Fibroblast of villous mesenchyme (primary cell): ENCODE measurements at regions not wholly inside any gene's neighbourhood (a gene's known extent, or its start where the extent isn't known, plus 50 kb on each side); places are given as distances from the start of the nearest gene placed in this dataset.

ENCODE experiments used
- DNase-seq: peaks from one replicate; pipeline ENCODE4 v3.0.0-alpha.2; 2010; ENCODE audit warnings: low read depth
- H3K4me3 ChIP-seq: 2 replicates; pipeline ENCODE4 v1.5.1; 2011; ENCODE audit warnings: low read depth, mild to moderate bottlenecking, low read length
- CTCF ChIP-seq: IDR thresholded peaks from 2 replicates; pipeline ENCODE4 v1.5.1; 2012; ENCODE audit warnings: low read depth, mild to moderate bottlenecking, low read length; ENCODE audit not compliant: insufficient read depth

GRCh38 chr2:82823892-82824291 is 1635.2 kb downstream of the SUCLG1 start:
- no peak overlapping the region for H3K4me3 ChIP-seq
- DNase-seq: no peak
- no peak for TF ChIP-seq CTCF

- TF ChIP-seq CTCF: no peak
- no peak overlapping the region for H3K4me3 ChIP-seq
- DNase-seq: no peak
Measured at GRCh38 chr2:82819951-82820350, 1639.1 kb downstream of the SUCLG1 start.

GRCh38 chr2:82814146-82814545 is 1644.9 kb downstream of the SUCLG1 start:
- DNase-seq: no peak
- no peak for TF ChIP-seq CTCF
- no peak overlapping the region for H3K4me3 ChIP-seq

DNA sequence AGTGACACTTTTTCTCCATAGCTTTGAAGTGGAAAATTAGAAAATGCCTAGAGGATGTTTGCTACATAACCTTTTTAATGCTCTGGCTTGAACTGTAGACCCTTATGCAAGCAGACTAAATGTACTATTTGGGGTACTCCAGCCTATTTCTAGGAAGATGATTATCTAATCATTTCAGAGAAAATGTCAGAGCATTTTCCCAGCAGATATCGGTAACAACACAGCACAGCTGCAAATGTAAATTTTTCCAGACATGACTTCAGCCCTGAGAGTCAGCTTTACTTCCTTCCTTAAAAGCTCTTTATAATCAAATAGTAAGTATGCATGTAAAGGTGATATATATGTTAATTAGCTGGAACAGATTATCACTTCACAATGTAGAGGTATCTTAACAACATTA is 1647.1 kb downstream of the SUCLG1 start:
- H3K4me3 ChIP-seq: no peak overlapping the region
- no peak for TF ChIP-seq CTCF
- no peak for DNase-seq

GRCh38 chr2:82803307-82803706 is 1655.8 kb downstream of the SUCLG1 start:
- no peak for TF ChIP-seq CTCF
- no peak overlapping the region for H3K4me3 ChIP-seq
- no peak for DNase-seq

- no peak for TF ChIP-seq CTCF
- no peak for DNase-seq
- no peak overlapping the region for H3K4me3 ChIP-seq
Measured at GRCh38 chr2:82797469-82797868, 1661.6 kb downstream of the SUCLG1 start.

DNA sequence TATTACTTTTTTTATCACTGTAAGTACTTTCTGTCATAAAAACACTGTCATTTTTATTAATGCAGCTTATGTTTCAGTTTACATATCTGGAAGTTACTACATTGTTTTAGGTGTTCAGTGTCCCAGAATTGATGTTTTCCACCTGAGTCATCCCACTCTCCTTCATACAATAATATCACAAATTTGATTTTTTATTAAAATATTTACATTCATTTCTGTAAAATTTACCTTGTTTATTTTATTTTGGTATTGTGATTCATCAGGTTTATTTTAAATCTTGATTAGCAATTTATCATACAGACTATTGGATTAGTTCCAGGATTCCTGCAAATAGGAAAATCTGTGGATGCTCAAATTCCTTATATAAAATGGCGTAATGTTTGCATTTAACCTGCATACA is 1662.9 kb downstream of the SUCLG1 start:
- H3K4me3 ChIP-seq: no peak overlapping the region
- DNase-seq: peak; percentile 2
- no peak for TF ChIP-seq CTCF
